CD1c-positive myeloid dendritic cell (primary cell): ENCODE measurements at regions not wholly inside any gene's neighbourhood (a gene's known extent, or its start where the extent isn't known, plus 50 kb on each side); places are given as distances from the start of the nearest gene placed in this dataset.
"Not testable (repeated sequence)": the region's sequence is repeated elsewhere in the genome, so short reads cannot be mapped to it uniquely, and the experiment has no call there.

Experiments
- DNase-seq: peaks from one replicate; pipeline ENCODE4 v3.0.0-alpha.2; 2016; ENCODE audit errors: extremely low spot score

- no peak for DNase-seq
These were observed 57.7 kb upstream of the AADACL2 start for GRCh38 chr3:151675858-151676615.

- DNase-seq: peak; percentile 10
These were observed 59.8 kb upstream of the AADACL2 start for GRCh38 chr3:151673974-151674373.

- not testable (repeated sequence) for DNase-seq
These were observed 66.0 kb upstream of the AADACL2 start for GRCh38 chr3:151667762-151668161.

- no peak for DNase-seq
These were observed 72.8 kb upstream of the AADACL2 start for GRCh38 chr3:151660885-151661284.

GRCh38 chr3:151644986-151645385 lies 88.7 kb upstream of the AADACL2 start:
- no peak for DNase-seq

GRCh38 chr3:151644020-151644620 lies 89.6 kb upstream of the AADACL2 start:
- no peak for DNase-seq

- DNase-seq: no peak
These were observed 94.3 kb upstream of the AADACL2 start for GRCh38 chr3:151639418-151639740.

- no peak for DNase-seq
These were observed 94.9 kb upstream of the AADACL2 start for GRCh38 chr3:151638555-151639417.

- DNase-seq: no peak
These were observed 97.8 kb upstream of the AADACL2 start for GRCh38 chr3:151635905-151636304.

GRCh38 chr3:151631946-151632345 lies 101.8 kb upstream of the AADACL2 start:
- no peak for DNase-seq

- DNase-seq: no peak
These were observed 102.7 kb upstream of the AADACL2 start for GRCh38 chr3:151630938-151631441.

GRCh38 chr3:151630035-151630434 lies 103.7 kb upstream of the AADACL2 start:
- no peak for DNase-seq

- no peak for DNase-seq
These were observed 108.1 kb upstream of the AADACL2 start for GRCh38 chr3:151625586-151625985.

GRCh38 chr3:151625086-151625485 lies 108.6 kb upstream of the AADACL2 start:
- no peak for DNase-seq

GRCh38 chr3:151620071-151620470 lies 113.7 kb upstream of the AADACL2 start:
- DNase-seq: peak; percentile 27

- no peak for DNase-seq
These were observed 118.3 kb upstream of the AADACL2 start for GRCh38 chr3:151615464-151615863.

- no peak for DNase-seq
These were observed 121.6 kb upstream of the AADACL2 start for GRCh38 chr3:151612115-151612514.

- DNase-seq: no peak
These were observed 122.3 kb upstream of the AADACL2 start for GRCh38 chr3:151611419-151611818.

- no peak for DNase-seq
These were observed 124.2 kb upstream of the AADACL2 start for GRCh38 chr3:151609491-151609890.

- no peak for DNase-seq
These were observed 128.8 kb upstream of the AADACL2 start for GRCh38 chr3:151604891-151605290.

GRCh38 chr3:151600783-151601182 lies 132.9 kb upstream of the AADACL2 start:
- no peak for DNase-seq

- no peak for DNase-seq
These were observed 134.5 kb upstream of the AADACL2 start for GRCh38 chr3:151599103-151599672.
